DMS114 treated with DMSO at 0.1 percent for 48 hours (cell line): ENCODE measurements at regions not wholly inside any gene's neighbourhood (a gene's known extent, or its start where the extent isn't known, plus 50 kb on each side); places are given as distances from the start of the nearest gene placed in this dataset.
"Not testable (repeated sequence)": the region's sequence is repeated elsewhere in the genome, so short reads cannot be mapped to it uniquely, and the experiment has no call there.

Source experiments
- DNase-seq: peaks from one replicate; lab custom pipeline; 2025; ENCODE audit not compliant: unreplicated experiment; lab: John Stamatoyannopoulos, UW

DNA sequence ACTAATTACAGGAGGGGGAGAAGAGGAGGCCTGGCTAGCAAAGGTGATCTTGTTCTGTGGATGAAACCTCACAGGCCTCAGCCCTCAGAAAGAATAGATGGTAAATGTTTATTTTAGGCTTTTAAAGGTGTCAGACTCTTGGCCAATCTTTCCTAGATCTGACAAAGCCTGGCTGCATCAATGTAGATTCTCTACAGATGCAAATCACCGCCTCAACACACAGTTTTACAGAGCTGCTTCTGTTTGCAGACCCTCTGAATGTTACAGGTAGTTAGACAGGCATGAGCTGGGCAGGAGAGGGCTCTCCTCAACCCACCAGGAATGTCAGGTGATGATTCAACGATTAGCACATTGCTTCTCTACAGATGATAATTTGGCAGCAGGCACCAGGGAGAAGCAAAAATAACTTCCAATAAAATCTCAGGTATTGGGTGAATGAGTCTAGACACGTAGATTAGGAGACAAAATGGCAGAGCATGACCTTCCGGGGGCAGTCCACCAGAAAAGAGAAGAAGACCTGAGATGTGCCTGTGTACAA is 105.4 kb upstream of the VANGL1 start:
- DNase-seq, result no peak

DNA sequence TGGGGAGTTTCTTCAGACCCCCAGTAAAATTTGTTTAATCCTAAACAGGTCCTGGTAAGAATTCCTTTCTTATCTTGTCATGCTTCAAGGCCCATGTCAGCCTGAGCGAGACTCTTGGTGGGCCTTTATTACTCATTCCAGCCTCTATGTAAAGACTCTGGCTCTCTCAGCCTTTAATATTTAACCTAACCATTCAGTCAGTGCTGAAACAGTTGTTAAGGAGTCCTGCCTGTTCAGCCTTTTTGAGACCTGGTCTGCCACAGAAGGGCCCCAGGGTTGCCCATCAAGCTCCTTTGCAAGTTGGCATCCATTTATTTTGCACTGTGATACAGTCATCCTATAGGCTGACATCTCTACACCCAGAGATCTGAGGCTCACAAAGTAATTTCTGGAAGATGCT is 107.7 kb upstream of the VANGL1 start:
- no peak for DNase-seq

DNA sequence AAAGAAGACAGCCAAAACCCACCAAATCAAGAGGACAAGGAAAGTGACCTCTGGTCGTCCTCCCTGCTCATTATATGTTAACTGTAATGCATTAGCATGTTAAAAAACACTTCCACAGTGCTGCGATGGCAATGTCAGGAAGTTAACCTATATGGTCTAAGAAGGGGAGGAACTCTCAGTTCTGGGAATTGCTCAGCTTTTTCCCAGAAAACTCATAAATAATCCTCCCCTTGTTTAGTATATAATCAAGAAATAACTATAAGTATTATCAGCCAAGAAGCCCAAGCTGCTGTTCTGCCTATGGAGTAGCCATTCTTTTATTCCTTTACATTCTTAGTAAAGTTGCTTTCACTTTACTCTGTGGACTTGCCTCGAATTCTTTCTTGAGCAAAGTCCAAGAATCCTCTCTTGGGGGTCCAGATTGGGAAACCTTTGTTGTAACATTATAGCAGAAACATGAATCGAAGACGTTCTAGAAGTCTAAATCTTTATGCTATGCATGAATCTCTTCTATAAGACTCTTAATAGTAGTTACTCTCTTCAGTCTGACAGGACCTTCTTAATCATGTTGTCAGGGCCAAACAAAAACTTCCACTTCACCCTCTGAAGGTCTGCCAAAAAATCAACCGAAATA is 110.0 kb upstream of the VANGL1 start:
- no peak for DNase-seq

DNA sequence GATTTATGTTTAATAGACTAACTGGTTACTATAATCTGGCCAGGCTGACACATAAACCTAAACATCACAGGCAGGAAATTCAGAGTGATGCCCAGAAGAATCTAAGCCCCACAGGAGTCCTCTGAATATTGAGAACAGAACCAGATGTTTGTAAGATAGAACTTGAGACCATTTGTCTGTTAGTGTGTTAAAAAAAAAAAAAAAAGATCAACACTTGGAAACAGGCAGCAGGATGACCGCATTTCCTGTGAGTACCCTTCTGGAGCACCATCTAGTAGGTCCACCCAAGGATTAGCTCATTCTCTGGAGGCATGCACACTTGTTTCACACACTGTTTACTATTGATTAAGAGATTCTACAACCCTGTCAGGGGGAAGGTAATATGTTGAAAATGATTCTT is 111.4 kb upstream of the VANGL1 start:
- DNase-seq, result no peak

DNA sequence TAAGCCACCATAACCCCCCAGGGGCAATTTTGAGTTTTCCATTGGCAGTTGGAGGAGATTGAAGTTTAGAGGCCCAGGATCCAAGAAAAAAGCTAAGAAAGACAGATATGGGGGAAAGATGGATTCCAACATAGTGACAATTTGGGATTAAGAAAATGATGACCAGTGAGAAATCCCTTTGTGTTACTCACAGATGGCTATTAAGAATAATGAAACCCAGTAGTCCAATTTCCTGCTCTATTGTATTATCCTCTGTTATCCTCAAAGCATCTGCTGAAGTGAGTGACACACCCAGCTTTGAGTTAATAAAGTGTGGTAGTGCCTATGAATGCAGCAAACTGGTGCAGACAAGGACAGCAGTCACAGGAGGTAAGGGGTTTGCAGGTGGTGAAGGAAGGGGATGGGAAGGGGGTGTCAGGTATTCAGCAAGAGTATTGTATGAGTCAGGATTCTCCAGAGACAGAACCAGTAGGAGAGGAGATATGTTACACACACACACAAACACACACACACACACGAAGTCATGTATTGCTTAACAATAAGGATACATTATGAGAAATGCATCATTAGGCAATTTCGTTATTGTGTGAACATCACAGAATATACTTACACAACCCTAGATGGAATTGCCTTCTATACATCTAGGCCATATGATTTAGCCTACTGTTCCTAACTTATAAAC is 112.4 kb upstream of the VANGL1 start:
- no peak for DNase-seq

DNA sequence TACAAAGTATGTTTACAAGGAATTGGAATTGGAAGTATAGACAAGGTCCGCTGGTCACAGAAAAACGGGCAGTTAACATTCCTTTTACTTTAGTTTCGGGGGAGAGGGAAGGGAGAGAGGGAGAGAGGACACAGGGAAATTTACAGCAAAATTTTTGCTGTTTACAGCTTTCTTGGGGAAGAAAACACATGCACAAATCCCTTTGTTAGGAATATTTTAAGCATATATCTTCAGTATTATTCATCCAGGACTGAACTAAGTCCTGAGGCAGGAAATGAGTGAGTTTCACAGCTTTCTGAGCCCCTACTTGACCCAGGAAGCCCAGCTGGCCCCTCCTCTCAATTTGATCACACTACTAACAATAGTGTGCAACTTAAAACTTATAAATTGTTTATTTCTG is 113.4 kb upstream of the VANGL1 start:
- not testable (repeated sequence) for DNase-seq

DNA sequence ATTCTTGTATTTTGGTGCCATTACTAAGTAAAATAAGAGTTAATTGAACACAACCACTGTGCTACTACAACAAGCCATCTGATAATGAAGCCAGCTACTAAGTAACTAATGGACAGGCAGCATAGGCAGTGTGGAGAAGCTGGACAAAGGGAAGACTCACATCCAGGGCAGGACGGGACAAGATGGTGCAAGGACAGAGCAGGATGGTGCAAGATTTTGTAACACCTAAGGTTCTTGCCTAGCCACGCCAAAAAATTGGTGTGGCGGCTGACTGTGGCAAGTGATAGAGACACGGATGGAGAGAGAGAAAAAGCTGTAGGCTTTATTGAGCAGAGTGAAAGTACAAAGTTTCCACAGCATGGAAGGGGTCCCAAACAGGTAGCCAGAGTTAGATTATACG is 114.0 kb upstream of the VANGL1 start:
- DNase-seq, result no peak

DNA sequence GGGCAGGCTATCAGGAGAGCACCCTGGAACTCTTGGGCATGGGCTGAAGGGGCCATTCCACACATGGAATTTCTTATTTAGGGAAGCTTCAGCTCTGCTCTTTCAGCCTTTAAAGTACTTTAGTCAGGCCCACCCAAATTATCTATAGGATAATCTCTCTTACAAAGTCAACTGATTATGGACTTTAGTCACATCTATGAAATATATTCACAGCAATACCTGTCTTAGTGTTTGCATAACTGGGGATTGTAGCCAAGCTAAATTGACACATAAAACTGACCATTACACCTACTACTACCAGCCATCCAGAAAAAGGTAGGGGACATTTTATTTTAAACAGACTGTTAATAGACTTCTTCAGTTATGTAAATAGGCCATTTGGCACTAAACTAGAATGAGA is 114.9 kb upstream of the VANGL1 start:
- no peak for DNase-seq

DNA sequence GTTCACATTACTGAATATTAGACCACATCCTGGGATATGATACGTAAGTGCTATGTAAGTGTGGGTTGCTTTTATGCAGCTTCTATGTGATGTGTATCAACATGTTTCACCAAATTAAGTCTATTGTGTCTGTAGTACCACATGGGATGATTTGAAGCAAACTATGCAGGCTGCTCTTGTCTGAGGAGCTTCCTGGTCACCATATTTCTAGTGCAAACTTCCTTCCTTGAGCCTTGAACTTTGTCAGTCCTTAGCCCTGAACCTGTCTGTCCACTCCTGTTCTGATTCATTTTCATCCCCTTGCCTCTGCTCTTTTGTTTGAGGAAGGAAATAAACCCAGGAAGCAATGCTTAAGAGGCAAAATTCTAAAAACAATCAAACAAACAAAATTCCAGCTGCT is 117.5 kb upstream of the VANGL1 start:
- DNase-seq, result no peak

DNA sequence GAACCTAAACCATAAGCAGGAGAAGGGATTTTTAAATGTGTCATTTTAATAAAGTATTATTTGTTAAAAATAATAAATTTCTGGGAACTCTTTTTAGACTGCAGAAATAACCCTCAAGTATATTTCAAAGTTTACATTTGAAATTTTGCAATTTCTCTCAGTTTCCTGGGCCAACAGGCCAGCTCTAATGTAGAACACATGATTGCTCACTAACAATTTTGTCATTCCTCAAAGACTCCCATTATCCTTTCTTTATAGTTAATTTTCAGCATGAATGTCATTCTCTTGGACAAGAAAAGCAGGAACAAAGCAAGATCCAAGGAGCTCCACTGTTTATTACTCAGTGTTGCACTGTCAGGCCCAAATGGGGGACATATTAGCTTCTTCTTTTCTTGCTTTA is 119.4 kb upstream of the VANGL1 start:
- no peak for DNase-seq

DNA sequence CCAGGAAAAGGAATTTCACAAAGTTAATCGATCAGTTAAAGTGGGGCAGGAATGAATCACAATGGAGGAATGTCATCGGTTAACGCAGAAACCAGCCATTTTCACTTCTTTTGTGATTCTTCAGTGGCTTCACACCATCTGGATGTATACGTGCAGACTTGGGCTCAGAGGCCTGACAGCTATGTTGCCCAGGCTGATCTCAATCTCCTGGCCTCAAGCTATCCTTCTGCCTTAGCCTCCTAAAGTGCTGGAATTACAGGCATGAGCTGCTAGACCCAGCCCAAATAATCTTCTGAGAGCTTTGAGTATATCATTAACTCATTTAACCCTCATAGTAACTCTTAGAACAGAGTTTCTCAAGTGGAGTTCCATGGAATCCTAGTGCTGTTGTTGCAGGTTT is 126.5 kb upstream of the VANGL1 start:
- no peak for DNase-seq

DNA sequence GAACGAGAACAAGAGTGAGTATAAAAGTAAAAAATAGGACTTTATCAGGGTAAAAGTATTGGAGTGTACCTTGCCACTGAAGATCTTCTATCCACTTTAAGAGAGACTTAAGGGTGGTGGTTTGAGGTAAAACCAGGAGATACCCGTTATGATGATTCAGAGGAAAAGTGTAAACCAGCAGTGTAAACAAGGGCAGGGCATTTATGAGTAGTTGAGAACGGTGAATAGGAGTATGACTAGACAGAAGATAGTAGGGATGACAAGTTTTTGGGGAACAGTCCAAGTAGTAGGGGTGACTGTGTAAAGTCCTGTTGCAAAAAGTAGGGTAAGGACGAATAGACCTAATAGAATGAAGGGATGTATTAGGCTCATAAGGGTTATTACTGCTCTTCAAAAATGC is 131.5 kb upstream of the VANGL1 start:
- DNase-seq, result not testable (repeated sequence)

DNA sequence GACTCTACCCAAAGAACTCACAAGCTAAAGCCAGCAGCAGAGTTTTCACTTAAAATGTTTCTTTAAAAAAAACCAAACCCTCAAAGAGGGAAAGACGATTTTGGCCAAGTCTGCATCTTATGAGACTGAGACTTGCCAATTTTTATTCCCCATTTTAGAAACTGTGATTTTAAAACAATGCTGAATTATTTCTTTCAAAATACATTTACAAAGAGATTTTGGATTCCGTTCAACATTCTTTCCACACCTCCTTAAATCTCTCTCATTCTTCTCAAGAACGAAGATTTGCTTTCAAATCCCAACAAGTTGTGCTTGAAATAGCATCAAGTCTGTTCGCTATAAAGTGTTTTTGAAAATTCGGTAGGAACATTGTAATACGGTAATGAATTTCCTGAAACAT is 133.9 kb upstream of the VANGL1 start:
- DNase-seq, result no peak

DNA sequence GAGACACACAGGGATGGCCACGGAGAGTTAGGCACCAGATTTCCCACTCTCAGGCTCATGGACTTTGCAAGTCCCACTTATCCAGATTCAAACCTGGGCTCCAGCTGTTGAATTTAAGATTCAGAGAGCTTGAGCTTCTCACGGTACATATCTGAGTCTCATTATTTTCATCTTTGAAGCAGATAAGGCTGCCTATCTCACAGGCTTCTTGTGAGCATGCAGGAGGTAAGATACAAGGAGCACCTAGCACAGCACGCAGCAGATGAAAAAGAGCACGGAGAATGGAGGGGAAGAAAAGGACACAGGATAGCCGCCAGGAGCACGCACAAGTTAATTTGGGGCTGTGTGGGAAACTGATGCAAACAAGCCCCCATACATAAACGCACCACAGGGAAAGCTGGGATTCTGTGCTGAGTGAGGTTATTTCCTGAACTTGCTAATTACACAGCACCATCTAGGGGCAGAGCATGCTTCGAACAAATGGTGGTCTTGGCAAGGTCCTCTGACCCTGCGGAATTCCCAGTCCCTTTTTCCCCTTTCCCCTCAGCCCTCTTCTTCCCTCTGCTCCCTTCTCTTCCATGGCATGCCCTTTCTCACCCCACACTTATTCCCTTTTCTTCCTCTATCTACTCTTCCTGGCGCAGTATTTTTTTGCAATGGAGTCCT is 134.7 kb upstream of the VANGL1 start:
- DNase-seq, result no peak

DNA sequence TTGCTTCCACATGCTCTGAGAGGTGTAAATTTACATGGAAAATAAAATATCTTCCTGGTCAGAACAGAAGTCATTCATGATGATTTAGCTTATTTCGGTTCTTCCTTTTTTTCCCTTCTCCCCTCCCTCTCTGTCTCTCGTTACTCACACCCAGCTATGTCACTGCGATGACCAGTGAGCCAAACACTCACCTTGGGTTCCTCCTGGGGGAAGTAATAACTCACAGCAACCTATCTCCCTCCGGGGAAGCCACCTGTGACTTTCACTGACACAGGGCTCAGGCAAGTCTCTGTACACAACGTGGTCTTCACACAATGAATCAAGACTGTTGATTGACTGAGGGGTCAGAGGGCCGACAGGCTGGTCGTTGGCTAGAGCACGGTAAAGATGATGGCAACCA is 135.3 kb upstream of the VANGL1 start:
- DNase-seq, result no peak

DNA sequence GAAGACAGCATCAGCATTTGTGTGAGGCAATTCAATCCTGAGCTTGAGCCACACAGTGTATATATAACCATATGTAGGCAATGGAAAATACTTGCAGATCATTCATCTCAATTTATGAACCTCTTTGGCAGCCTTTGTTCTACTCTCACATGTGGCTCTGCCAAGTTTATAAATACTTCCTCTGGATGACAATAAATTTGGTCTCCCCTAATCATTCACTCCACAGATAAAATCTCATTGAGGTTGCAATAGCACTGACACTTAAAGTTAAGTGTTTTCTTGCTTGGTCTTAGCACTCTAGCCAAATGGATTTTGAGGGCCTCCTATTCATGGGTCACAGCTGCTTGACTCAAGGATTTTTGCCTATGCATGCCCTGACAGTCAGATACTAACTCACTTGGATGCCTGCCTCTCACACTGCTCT is 136.6 kb upstream of the VANGL1 start:
- DNase-seq, result no peak

DNA sequence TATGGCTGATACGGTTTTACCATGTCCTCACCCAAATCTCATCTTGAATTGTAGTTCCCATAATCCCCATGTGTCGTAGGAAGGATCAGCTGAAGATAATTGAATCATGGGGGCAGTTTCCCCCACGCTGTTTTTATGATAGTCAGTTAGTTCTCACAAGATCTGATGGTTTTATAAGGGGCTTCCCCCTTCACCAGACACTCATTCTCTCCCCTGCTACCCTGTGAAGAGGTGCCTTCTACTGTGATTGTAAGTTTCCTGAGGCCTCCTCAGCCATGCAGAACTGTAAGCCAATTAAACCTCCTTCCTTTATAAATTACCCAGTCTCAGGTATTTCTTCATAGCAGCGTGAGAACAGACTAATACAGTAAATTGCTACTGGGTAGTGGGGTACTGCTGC is 139.6 kb upstream of the VANGL1 start:
- not testable (repeated sequence) for DNase-seq

DNA sequence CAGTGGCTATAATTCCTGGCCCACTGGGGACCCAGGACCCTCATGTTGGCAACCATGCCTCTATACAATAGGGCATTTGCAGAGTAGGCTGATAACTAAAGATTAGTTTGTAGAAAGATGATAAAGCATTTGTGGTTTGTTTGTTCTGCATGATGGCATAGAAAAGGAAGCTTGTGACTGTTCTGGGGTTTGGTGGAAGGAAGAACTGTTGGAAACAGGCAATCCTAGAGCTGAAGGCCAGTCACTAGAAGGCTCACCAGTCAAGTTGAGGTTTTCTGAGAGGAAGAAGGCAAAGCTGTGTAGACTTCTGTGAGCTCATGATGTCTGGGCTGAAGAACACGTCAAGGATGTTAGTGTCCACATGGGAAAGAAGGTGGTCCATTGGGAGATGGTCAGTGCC is 140.3 kb upstream of the VANGL1 start:
- DNase-seq, result no peak

DNA sequence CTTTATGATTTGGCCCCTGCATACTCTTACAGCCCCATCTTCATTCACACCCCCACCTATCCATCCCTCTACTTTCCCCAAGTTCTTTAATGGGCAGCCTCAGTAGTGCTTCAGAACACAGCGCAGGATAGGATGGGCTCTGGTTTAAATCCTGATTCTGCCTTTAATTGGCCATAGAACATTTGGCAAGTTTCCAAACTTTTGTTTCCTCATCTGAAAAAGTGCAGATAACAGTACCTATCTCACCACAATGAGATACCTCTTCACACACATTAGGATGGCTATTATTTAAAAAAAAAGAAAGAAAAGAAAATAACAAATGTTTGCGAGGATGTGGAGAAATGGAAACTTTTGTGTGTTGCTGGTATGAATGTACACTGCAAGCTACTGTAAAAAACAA is 142.5 kb upstream of the VANGL1 start:
- no peak for DNase-seq

DNA sequence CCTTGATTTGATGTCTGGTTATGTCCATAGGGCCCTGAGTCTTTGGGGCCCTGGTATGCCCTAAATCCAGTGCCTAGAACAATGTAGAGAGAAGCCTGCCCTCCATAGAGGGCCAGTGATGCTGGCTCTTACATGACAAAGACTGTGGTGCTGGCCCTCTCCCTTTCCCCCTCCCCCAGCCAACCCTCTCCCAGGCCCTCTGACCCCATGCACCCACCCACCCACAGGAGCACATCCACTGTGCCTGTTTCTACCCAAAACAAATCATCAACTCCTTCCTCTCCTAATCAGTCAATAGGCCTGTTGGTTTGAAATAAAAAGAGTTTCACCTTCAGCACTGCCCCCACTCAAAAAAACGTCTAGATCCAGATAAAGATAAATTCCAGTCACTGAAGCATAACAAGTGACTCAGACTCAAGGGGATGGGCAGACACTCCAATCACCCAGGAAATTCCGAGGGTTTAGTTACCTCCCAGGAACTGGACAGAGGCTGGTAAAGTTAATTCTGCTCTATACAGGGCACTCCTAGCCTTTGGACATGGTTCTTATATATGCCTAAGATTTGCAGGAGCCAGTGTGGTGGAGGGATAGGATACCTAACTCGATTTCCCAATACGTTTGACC is 144.8 kb upstream of the VANGL1 start:
- no peak for DNase-seq

DNA sequence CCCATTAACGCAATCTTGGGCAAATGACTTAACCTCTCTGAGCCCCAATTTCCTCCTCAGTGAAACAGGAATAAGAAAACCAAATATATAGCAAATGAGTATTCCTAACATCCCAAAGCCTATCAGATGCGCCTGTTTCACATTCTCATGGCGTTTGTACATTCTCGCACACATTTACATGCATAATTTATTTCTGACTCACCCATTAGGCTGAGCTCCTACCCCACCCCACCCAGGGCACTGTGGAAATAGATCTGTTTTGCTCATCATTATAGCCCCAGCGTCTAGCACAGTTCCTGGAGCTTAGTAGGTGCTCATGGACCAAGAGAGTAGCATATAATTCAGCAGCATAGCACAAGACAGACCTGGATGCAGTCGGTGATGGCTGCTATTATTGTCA is 146.1 kb upstream of the VANGL1 start:
- no peak for DNase-seq

DNA sequence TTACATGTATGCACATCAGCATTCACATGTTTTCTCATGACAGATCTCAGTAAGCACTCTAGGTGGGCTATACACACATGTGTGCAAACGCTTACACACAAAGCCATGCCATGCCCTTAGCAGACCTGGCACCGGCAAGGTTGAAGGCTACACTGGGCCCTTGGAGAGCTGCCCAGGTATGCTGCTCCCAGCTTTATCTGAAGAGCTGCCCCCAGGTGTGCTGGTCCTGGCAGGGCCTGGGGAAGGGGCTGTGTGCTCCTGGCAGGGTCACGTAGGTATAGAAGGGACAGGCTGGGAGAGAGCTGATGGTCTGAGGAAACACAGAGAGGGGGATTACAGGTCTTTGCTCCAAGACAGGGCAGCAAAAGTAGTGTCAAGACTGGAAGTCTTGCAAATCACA is 146.7 kb upstream of the VANGL1 start:
- no peak for DNase-seq
